ENCODE measurements at regions not wholly inside any gene's neighbourhood (a gene's known extent, or its start where the extent isn't known, plus 50 kb on each side); places are given as distances from the start of the nearest gene placed in this dataset.

DNA sequence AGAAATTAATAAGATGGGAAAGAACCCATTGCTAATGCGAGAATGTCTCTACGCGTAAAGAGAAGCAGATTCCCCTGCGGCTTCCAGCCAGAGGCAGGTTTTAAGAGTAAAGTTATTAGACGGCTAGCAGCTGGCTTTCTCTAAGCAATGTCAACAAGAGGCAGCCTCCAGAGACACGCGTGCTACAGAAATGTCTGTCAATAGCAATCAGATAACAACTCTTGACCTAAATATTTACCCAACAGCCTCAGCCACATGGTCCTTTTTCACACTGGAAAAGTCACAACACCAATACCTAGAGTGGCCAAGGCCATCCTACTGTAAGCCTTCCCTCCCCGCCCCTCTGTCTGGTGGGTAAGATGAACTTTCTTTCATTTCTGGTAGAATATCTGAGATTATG, 146.0 kb upstream of the SFSWAP start:
- Histone ChIP-seq H3K4me3 (ENCODE audit: low read length) (no peak overlapping the region), H3K36me3 (ENCODE audit: insufficient read depth, low read length) (no peaks in the 10 kb centered on the region), H3K27ac (ENCODE audit: low read depth in 1 of 2, low read length in 2 of 2) (no peak overlapping the region), H3K4me1 (ENCODE audit: insufficient read depth, low read length) (no peaks in the 10 kb centered on the region), H3K9me3 (ENCODE audit: control insufficient read depth in 1 of 2, insufficient read depth in 1 of 2, low read length in 2 of 2) (no peaks in the 10 kb centered on the region), H3K27me3 (ENCODE audit: control insufficient read depth in 1 of 2, insufficient read depth in 2 of 2, low read length in 2 of 2) (no peaks in the 10 kb centered on the region)
- no peaks in the 10 kb centered on the region for H3K36me3 Mint-ChIP-seq (ENCODE audit: low read depth)
- intact Hi-C loops (cut with DNase I, micrococcal nuclease): no loop called here
- ATAC-seq (ENCODE audit: poor library complexity): no peak
- H3K4me1 Mint-ChIP-seq (ENCODE audit: low read depth): no peaks in the 10 kb centered on the region
- no peak for DNase-seq
- ChIA-PET CTCF (no interaction called here), POLR2A (no interaction called here)
- no peak overlapping the region for H3K27ac Mint-ChIP-seq
- H3K9me3 Mint-ChIP-seq: no peaks in the 10 kb centered on the region
- TF ChIP-seq CTCF (IDR thresholded peaks at IDR 0.05): no peak
- H3K4me3 Mint-ChIP-seq: no peak overlapping the region
- H3K27me3 Mint-ChIP-seq: peaks cover 15% of the 10 kb centered on the region

- no peaks in the 10 kb centered on the region for H3K4me1 Mint-ChIP-seq (ENCODE audit: low read depth)
- no peak overlapping the region for H3K4me3 Mint-ChIP-seq
- no peaks in the 10 kb centered on the region for H3K36me3 ChIP-seq (ENCODE audit: insufficient read depth, low read length)
- no peak overlapping the region for H3K4me3 ChIP-seq (ENCODE audit: low read length)
- DNase-seq (peak in 1 of 14 experiments; percentile 9), ATAC-seq (ENCODE audit: poor library complexity) (no peak)
- H3K9me3 ChIP-seq (ENCODE audit: control insufficient read depth in 1 of 2, insufficient read depth in 1 of 2, low read length in 2 of 2): no peaks in the 10 kb centered on the region
- no peaks in the 10 kb centered on the region for H3K4me1 ChIP-seq (ENCODE audit: insufficient read depth, low read length)
- H3K27me3 Mint-ChIP-seq: peaks cover 18% of the 10 kb centered on the region
- no peak for TF ChIP-seq CTCF (IDR thresholded peaks at IDR 0.05)
- H3K9me3 Mint-ChIP-seq: no peaks in the 10 kb centered on the region
- no peak overlapping the region for H3K27ac ChIP-seq (ENCODE audit: low read depth in 1 of 2, low read length in 2 of 2)
- intact Hi-C loops (cut with DNase I, micrococcal nuclease): no loop called here
- H3K27me3 ChIP-seq (ENCODE audit: control insufficient read depth in 1 of 2, insufficient read depth in 2 of 2, low read length in 2 of 2): no peaks in the 10 kb centered on the region
- CTCF ChIA-PET: no interaction called here
- no peaks in the 10 kb centered on the region for H3K36me3 Mint-ChIP-seq (ENCODE audit: low read depth)
- no peak overlapping the region for H3K27ac Mint-ChIP-seq
- POLR2A ChIA-PET: no interaction called here
Observed at GRCh38 chr12:131565267-131566015, 145.4 kb upstream of the SFSWAP start.

DNA sequence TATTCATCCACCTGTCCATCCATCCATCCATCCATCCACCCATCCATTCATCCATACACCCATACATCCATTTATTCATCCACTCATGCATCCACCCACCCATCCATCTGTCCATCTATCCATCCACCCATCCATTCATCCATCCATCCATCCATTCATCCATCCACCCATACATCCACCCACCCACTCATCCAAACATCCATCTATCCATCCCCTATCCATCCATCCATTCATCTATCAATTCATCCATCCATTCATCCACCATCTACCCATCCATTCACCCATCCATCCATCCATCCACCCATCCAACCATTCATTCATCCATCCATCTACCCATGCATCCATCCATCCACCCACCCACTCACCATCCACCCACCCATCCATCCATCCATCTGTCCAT, 142.6 kb upstream of the SFSWAP start:
- Histone ChIP-seq H3K27ac (ENCODE audit: low read depth in 1 of 2, low read length in 2 of 2) (no peak overlapping the region), H3K4me1 (ENCODE audit: insufficient read depth, low read length) (no peaks in the 10 kb centered on the region), H3K36me3 (ENCODE audit: insufficient read depth, low read length) (no peaks in the 10 kb centered on the region), H3K9me3 (ENCODE audit: control insufficient read depth in 1 of 2, insufficient read depth in 1 of 2, low read length in 2 of 2) (no peaks in the 10 kb centered on the region), H3K4me3 (ENCODE audit: low read length) (no peak overlapping the region), H3K27me3 (ENCODE audit: control insufficient read depth in 1 of 2, insufficient read depth in 2 of 2, low read length in 2 of 2) (no peaks in the 10 kb centered on the region)
- ATAC-seq (ENCODE audit: poor library complexity) (no peak), DNase-seq (no peak)
- H3K27ac Mint-ChIP-seq: no peak overlapping the region
- no peaks in the 10 kb centered on the region for H3K4me1 Mint-ChIP-seq (ENCODE audit: low read depth)
- TF ChIP-seq CTCF (IDR thresholded peaks at IDR 0.05): no peak
- no peaks in the 10 kb centered on the region for H3K9me3 Mint-ChIP-seq
- H3K27me3 Mint-ChIP-seq: peaks cover 26% of the 10 kb centered on the region
- H3K36me3 Mint-ChIP-seq (ENCODE audit: low read depth): no peaks in the 10 kb centered on the region
- ChIA-PET POLR2A (no interaction called here), CTCF (no interaction called here)
- H3K4me3 Mint-ChIP-seq: no peak overlapping the region
- intact Hi-C loops (cut with DNase I, micrococcal nuclease): no loop called here
